HEK293 (cell line): ENCODE measurements at regions not wholly inside any gene's neighbourhood (a gene's known extent, or its start where the extent isn't known, plus 50 kb on each side); places are given as distances from the start of the nearest gene placed in this dataset.

Source experiments
- TCF7L2 ChIP-seq: IDR thresholded peaks from 2 replicates; pipeline ENCODE4 v1.6.1; 2011; ENCODE audit warnings: low read depth, mild to moderate bottlenecking, inconsistent platforms, low read length, moderate library complexity, borderline replicate concordance
- ZBTB7A ChIP-seq: fragments of 450-650 bp; formaldehyde crosslinking; IDR thresholded peaks from 2 replicates; pipeline ENCODE4 v1.5.1; 2016; ENCODE audit warnings: low read depth, missing biosample characterization, missing genetic modification characterization
- ZNF133 ChIP-seq: fragments of 450-650 bp; formaldehyde crosslinking; IDR thresholded peaks from 2 replicates; pipeline ENCODE4 v1.5.1; 2016; ENCODE audit warnings: missing biosample characterization, missing genetic modification characterization
- ZNF146 ChIP-seq: fragments of 450-650 bp; formaldehyde crosslinking; IDR thresholded peaks from 2 replicates; pipeline ENCODE4 v1.5.1; 2016; ENCODE audit warnings: missing biosample characterization, missing genetic modification characterization
- ZNF274 ChIP-seq, 2 experiments: fragments of 200-500 bp in 1 of 2; fragments of 450-650 bp in 1 of 2; sonication (Bioruptor generic) in 1 of 2; formaldehyde crosslinking in 1 of 2; IDR thresholded peaks; 2 replicates each; pipeline versions ENCODE4 v1.5.1 to v1.6.1; 2014 to 2016; ENCODE audit warnings: borderline replicate concordance in 1 of 2, inconsistent platforms in 1 of 2, low read length in 1 of 2, missing biosample characterization in 1 of 2, missing genetic modification characterization in 1 of 2
- ZNF416 ChIP-seq: fragments of 450-650 bp; formaldehyde crosslinking; IDR thresholded peaks from 2 replicates; pipeline ENCODE4 v1.5.1; 2016; ENCODE audit warnings: missing biosample characterization, missing genetic modification characterization
- ZNF433 ChIP-seq: fragments of 450-650 bp; formaldehyde crosslinking; IDR thresholded peaks from 2 replicates; pipeline ENCODE4 v1.5.1; 2016; ENCODE audit warnings: missing biosample characterization, missing genetic modification characterization, low read depth
- ZNF473 ChIP-seq: fragments of 450-650 bp; formaldehyde crosslinking; IDR thresholded peaks from 2 replicates; pipeline ENCODE4 v1.5.1; 2017; ENCODE audit warnings: missing biosample characterization, missing genetic modification characterization
- ZNF747 ChIP-seq: fragments of 450-650 bp; formaldehyde crosslinking; IDR thresholded peaks from 2 replicates; pipeline ENCODE4 v1.5.1; 2016; ENCODE audit warnings: missing biosample characterization, missing genetic modification characterization
- TF ChIP-seq, protein P1 (sequence below): fragments of 450-650 bp; formaldehyde crosslinking; IDR thresholded peaks from 2 replicates; pipeline ENCODE4 v1.5.1; 2017; ENCODE audit warnings: missing biosample characterization, missing genetic modification characterization
- TF ChIP-seq, protein P2 (sequence below): fragments of 450-650 bp; formaldehyde crosslinking; IDR thresholded peaks from 2 replicates; pipeline ENCODE4 v1.5.1; 2016; ENCODE audit warnings: missing biosample characterization, missing genetic modification characterization
- TF ChIP-seq, protein P3 (sequence below): fragments of 450-650 bp; IDR thresholded peaks from 2 replicates; pipeline ENCODE4 v1.5.1; 2018; ENCODE audit warnings: missing biosample characterization, missing genetic modification characterization
- TF ChIP-seq, protein P4 (sequence below): fragments of 450-650 bp; formaldehyde crosslinking; IDR thresholded peaks from 2 replicates; pipeline ENCODE4 v1.5.1; 2016; ENCODE audit warnings: missing biosample characterization, missing genetic modification characterization, borderline replicate concordance
- TF ChIP-seq, protein P5 (sequence below): fragments of 450-650 bp; formaldehyde crosslinking; IDR thresholded peaks from 2 replicates; pipeline ENCODE4 v1.5.1; 2017; ENCODE audit warnings: missing biosample characterization, missing genetic modification characterization

DNA sequence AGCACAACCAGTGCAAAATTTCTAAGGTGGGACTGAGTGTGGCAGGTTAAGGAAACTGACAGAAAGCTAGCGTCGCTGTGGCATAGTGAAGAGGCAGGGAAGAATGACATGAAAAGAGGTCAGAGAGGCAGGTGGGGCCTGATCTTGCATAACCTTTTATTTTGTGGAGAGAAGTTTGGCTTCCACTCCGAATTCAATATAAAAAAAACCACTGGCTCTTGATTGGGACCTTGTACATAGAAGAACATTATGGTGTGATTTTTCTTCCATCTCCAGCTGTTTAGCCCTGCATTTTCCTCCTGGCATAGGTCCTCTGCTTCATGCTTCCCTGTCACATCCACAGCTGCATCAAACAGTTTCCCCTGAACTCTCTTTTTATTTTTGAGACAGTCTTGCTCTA is 170.5 kb upstream of the MEOX2 start:
- TF ChIP-seq ZNF433 (no peak), ZNF473 (no peak), ZNF747 (tag by site-specific recombination) (no peak), ZNF133 (tag by site-specific recombination) (no peak), ZBTB7A (tag by site-specific recombination) (no peak), TCF7L2 (no peak), ZNF416 (tag by site-specific recombination) (no peak), ZNF274 (IDR thresholded peaks at IDR 0.05; ENCODE audit: low read length) (no peak), ZNF274 (tag by site-specific recombination; IDR thresholded peaks at IDR 0.05; ENCODE audit: borderline replicate concordance) (no peak), ZNF146 (tag by site-specific recombination) (no peak)
- TF ChIP-seq, protein P1, sequence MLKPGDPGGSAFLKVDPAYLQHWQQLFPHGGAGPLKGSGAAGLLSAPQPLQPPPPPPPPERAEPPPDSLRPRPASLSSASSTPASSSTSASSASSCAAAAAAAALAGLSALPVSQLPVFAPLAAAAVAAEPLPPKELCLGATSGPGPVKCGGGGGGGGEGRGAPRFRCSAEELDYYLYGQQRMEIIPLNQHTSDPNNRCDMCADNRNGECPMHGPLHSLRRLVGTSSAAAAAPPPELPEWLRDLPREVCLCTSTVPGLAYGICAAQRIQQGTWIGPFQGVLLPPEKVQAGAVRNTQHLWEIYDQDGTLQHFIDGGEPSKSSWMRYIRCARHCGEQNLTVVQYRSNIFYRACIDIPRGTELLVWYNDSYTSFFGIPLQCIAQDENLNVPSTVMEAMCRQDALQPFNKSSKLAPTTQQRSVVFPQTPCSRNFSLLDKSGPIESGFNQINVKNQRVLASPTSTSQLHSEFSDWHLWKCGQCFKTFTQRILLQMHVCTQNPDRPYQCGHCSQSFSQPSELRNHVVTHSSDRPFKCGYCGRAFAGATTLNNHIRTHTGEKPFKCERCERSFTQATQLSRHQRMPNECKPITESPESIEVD: no peak
- TF ChIP-seq, protein P2, sequence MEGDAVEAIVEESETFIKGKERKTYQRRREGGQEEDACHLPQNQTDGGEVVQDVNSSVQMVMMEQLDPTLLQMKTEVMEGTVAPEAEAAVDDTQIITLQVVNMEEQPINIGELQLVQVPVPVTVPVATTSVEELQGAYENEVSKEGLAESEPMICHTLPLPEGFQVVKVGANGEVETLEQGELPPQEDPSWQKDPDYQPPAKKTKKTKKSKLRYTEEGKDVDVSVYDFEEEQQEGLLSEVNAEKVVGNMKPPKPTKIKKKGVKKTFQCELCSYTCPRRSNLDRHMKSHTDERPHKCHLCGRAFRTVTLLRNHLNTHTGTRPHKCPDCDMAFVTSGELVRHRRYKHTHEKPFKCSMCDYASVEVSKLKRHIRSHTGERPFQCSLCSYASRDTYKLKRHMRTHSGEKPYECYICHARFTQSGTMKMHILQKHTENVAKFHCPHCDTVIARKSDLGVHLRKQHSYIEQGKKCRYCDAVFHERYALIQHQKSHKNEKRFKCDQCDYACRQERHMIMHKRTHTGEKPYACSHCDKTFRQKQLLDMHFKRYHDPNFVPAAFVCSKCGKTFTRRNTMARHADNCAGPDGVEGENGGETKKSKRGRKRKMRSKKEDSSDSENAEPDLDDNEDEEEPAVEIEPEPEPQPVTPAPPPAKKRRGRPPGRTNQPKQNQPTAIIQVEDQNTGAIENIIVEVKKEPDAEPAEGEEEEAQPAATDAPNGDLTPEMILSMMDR (tag by site-specific recombination): no peak
- TF ChIP-seq, protein P3, sequence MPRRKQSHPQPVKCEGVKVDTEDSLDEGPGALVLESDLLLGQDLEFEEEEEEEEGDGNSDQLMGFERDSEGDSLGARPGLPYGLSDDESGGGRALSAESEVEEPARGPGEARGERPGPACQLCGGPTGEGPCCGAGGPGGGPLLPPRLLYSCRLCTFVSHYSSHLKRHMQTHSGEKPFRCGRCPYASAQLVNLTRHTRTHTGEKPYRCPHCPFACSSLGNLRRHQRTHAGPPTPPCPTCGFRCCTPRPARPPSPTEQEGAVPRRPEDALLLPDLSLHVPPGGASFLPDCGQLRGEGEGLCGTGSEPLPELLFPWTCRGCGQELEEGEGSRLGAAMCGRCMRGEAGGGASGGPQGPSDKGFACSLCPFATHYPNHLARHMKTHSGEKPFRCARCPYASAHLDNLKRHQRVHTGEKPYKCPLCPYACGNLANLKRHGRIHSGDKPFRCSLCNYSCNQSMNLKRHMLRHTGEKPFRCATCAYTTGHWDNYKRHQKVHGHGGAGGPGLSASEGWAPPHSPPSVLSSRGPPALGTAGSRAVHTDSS (tag by site-specific recombination): no peak
- TF ChIP-seq, protein P4, sequence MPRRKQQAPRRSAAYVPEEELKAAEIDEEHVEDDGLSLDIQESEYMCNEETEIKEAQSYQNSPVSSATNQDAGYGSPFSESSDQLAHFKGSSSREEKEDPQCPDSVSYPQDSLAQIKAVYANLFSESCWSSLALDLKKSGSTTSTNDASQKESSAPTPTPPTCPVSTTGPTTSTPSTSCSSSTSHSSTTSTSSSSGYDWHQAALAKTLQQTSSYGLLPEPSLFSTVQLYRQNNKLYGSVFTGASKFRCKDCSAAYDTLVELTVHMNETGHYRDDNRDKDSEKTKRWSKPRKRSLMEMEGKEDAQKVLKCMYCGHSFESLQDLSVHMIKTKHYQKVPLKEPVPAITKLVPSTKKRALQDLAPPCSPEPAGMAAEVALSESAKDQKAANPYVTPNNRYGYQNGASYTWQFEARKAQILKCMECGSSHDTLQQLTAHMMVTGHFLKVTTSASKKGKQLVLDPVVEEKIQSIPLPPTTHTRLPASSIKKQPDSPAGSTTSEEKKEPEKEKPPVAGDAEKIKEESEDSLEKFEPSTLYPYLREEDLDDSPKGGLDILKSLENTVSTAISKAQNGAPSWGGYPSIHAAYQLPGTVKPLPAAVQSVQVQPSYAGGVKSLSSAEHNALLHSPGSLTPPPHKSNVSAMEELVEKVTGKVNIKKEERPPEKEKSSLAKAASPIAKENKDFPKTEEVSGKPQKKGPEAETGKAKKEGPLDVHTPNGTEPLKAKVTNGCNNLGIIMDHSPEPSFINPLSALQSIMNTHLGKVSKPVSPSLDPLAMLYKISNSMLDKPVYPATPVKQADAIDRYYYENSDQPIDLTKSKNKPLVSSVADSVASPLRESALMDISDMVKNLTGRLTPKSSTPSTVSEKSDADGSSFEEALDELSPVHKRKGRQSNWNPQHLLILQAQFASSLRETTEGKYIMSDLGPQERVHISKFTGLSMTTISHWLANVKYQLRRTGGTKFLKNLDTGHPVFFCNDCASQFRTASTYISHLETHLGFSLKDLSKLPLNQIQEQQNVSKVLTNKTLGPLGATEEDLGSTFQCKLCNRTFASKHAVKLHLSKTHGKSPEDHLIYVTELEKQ (tag by site-specific recombination): no peak
- TF ChIP-seq, protein P5, sequence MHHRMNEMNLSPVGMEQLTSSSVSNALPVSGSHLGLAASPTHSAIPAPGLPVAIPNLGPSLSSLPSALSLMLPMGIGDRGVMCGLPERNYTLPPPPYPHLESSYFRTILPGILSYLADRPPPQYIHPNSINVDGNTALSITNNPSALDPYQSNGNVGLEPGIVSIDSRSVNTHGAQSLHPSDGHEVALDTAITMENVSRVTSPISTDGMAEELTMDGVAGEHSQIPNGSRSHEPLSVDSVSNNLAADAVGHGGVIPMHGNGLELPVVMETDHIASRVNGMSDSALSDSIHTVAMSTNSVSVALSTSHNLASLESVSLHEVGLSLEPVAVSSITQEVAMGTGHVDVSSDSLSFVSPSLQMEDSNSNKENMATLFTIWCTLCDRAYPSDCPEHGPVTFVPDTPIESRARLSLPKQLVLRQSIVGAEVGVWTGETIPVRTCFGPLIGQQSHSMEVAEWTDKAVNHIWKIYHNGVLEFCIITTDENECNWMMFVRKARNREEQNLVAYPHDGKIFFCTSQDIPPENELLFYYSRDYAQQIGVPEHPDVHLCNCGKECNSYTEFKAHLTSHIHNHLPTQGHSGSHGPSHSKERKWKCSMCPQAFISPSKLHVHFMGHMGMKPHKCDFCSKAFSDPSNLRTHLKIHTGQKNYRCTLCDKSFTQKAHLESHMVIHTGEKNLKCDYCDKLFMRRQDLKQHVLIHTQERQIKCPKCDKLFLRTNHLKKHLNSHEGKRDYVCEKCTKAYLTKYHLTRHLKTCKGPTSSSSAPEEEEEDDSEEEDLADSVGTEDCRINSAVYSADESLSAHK (tag by site-specific recombination): no peak
